ENCODE measurements at regions not wholly inside any gene's neighbourhood (a gene's known extent, or its start where the extent isn't known, plus 50 kb on each side); places are given as distances from the start of the nearest gene placed in this dataset.

GRCh38 chr5:40006260-40006659, 581.5 kb upstream of the DAB2 start:
- Mint-ChIP-seq H3K4me3 (no peak overlapping the region), H3K27me3 (ENCODE audit: low read depth) (no peaks in the 10 kb centered on the region), H3K36me3 (ENCODE audit: insufficient read depth in 1 of 3, low read depth in 3 of 3) (0 out of 7 replicates have a peak, but pooled peaks cover 0 to 6% (median 0%) of the 10 kb centered on the region in 3 experiments), H3K9me3 (peaks cover 12 to 24% of the 10 kb centered on the region in 2 experiments), H3K4me1 (no peaks in the 10 kb centered on the region), H3K27ac (no peak overlapping the region)
- Histone ChIP-seq H3K27me3 (ENCODE audit: insufficient read depth, low read length) (no peaks in the 10 kb centered on the region), H3K79me2 (ENCODE audit: insufficient read depth, low read length) (no peaks in the 10 kb centered on the region), H2BK5ac (ENCODE audit: insufficient read length, low read length) (no peak overlapping the region), H3K4me2 (ENCODE audit: insufficient read depth, insufficient read length, low read length) (no peak overlapping the region), H4K5ac (ENCODE audit: insufficient read length, low read depth, low read length) (no peak overlapping the region), H3K56ac (ENCODE audit: insufficient read length, low read depth, low read length) (no peak overlapping the region), H3K9ac (ENCODE audit: extremely low read depth, insufficient read length, low read length) (no peak overlapping the region), H2BK120ac (ENCODE audit: low read depth, low read length, poor library complexity, severe bottlenecking) (no peak overlapping the region), H3K9me3 (ENCODE audit: control insufficient read depth, low read depth, low read length) (no peaks in the 10 kb centered on the region), H3K18ac (ENCODE audit: insufficient read length, low read depth, low read length) (no peak overlapping the region), H3K27ac (ENCODE audit: insufficient read length, low read depth, low read length) (no peak overlapping the region), H4K91ac (ENCODE audit: insufficient read length, low read depth, low read length) (no peak overlapping the region), H3K23me2 (ENCODE audit: insufficient read length, low read depth, low read length, poor library complexity, severe bottlenecking) (no peaks in the 10 kb centered on the region), H2BK20ac (ENCODE audit: low read depth, low read length, poor library complexity, severe bottlenecking) (no peak overlapping the region), H4K8ac (replicated peaks; ENCODE audit: insufficient read length, low read depth, low read length) (no peak overlapping the region), H3K4ac (ENCODE audit: low read depth, low read length) (no peak overlapping the region), H2BK12ac (ENCODE audit: insufficient read length, low read depth, low read length) (no peak overlapping the region), H2AK5ac (ENCODE audit: insufficient read length, low read length) (no peak overlapping the region), H3K14ac (ENCODE audit: insufficient read depth, low read length) (no peak overlapping the region), H3T11ph (ENCODE audit: low read length) (no peak overlapping the region), H3K23ac (ENCODE audit: insufficient read length, low read depth, low read length) (no peak overlapping the region), H2BK15ac (ENCODE audit: low read depth, low read length) (no peak overlapping the region), H3K79me1 (ENCODE audit: insufficient read depth, low read depth, low read length, poor library complexity, severe bottlenecking) (no peaks in the 10 kb centered on the region), H2AFZ (ENCODE audit: low read length) (no peak overlapping the region), H3K4me1 (ENCODE audit: insufficient read depth, low read length) (no peaks in the 10 kb centered on the region), H4K20me1 (ENCODE audit: control insufficient read depth, insufficient read depth, insufficient read length) (no peaks in the 10 kb centered on the region)
- no CpG with 5 or more reads among the region's 1 CpG for WGBS (ENCODE audit: extremely low coverage, insufficient read length, low lambda C conversion rate)
- no peak for TF ChIP-seq CTCF (conservative IDR thresholded peaks at IDR 0.05)
- no peak for DNase-seq

Data from H9 (cell line).